Mammary epithelial cell (primary cell): ENCODE measurements at regions not wholly inside any gene's neighbourhood (a gene's known extent, or its start where the extent isn't known, plus 50 kb on each side); places are given as distances from the start of the nearest gene placed in this dataset.
"Not testable (repeated sequence)": the region's sequence is repeated elsewhere in the genome, so short reads cannot be mapped to it uniquely, and the experiment has no call there.

ENCODE experiments used
- EZH2 ChIP-seq: IDR thresholded peaks from 2 replicates; pipeline ENCODE4 v1.6.1; 2012; ENCODE audit warnings: low read length, inconsistent platforms, borderline replicate concordance
- TF ChIP-seq, protein P1 (sequence below), 2 donors: IDR thresholded peaks in 1 of 2; conservative IDR thresholded peaks in 1 of 2; 2 replicates each; pipeline ENCODE4 v1.5.1; 2011 to 2012; ENCODE audit warnings: inconsistent platforms in 2 of 2, low read length in 2 of 2, mild to moderate bottlenecking in 2 of 2, control low read depth in 1 of 2, low read depth in 1 of 2; ENCODE audit not compliant: insufficient read depth in 1 of 2; ENCODE audit errors: extremely low read depth in 1 of 2

DNA sequence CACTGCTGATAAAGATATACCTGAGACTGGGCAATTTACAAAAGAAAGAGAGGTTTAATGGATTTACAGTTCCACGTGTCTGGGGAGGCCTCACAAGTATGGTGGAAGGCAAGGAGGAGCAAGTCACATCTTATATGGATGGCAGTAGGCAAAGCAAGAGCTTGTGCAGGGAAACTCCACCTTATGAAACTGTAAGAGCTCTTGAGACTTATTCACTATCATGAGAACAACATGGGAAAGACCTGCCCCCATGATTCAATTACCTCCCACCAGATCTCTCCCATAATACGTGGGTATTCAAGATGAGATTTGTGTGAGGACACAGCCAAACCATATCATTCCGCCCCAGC is 55.4 kb upstream of the NAMPT start:
- TF ChIP-seq, protein P1, sequence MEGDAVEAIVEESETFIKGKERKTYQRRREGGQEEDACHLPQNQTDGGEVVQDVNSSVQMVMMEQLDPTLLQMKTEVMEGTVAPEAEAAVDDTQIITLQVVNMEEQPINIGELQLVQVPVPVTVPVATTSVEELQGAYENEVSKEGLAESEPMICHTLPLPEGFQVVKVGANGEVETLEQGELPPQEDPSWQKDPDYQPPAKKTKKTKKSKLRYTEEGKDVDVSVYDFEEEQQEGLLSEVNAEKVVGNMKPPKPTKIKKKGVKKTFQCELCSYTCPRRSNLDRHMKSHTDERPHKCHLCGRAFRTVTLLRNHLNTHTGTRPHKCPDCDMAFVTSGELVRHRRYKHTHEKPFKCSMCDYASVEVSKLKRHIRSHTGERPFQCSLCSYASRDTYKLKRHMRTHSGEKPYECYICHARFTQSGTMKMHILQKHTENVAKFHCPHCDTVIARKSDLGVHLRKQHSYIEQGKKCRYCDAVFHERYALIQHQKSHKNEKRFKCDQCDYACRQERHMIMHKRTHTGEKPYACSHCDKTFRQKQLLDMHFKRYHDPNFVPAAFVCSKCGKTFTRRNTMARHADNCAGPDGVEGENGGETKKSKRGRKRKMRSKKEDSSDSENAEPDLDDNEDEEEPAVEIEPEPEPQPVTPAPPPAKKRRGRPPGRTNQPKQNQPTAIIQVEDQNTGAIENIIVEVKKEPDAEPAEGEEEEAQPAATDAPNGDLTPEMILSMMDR (conservative IDR thresholded peaks at IDR 0.05 in 1 of 2, IDR thresholded peaks at IDR 0.05 in 1 of 2; ENCODE audit: extremely low read depth in 1 of 2, insufficient read depth in 1 of 2, low read depth in 1 of 2, low read length in 2 of 2) = not testable (repeated sequence)
- not testable (repeated sequence) for TF ChIP-seq EZH2
